Choroid plexus epithelial cell (primary cell): ENCODE measurements at regions not wholly inside any gene's neighbourhood (a gene's known extent, or its start where the extent isn't known, plus 50 kb on each side); places are given as distances from the start of the nearest gene placed in this dataset.

ENCODE experiments used
- DNase-seq: peaks from one replicate; pipeline ENCODE4 v3.0.0-alpha.2; 2010; ENCODE audit warnings: low read depth
- H3K4me3 ChIP-seq: 2 replicates; pipeline ENCODE4 v1.5.1; 2011; ENCODE audit warnings: low read depth, mild to moderate bottlenecking, control low read depth, low read length, moderate library complexity
- CTCF ChIP-seq: conservative IDR thresholded peaks from 2 replicates; pipeline ENCODE4 v1.5.1; 2011; ENCODE audit warnings: low read depth, mild to moderate bottlenecking, control low read depth, inconsistent platforms, low read length, moderate library complexity

- no peak for DNase-seq
- no peak overlapping the region for H3K4me3 ChIP-seq
- TF ChIP-seq CTCF = no peak
These were observed 54.2 kb upstream of the ACSL3 start for GRCh38 chr2:222806526-222807137.

- DNase-seq = no peak
- no peak overlapping the region for H3K4me3 ChIP-seq
- TF ChIP-seq CTCF = no peak
These were observed 53.4 kb upstream of the ACSL3 start for GRCh38 chr2:222807431-222807830.

- H3K4me3 ChIP-seq = no peak overlapping the region
- no peak for DNase-seq
- no peak for TF ChIP-seq CTCF
These were observed 51.3 kb upstream of the ACSL3 start for GRCh38 chr2:222809582-222809981.

GRCh38 chr2:222810044-222810443, 50.8 kb upstream of the ACSL3 start:
- no peak for TF ChIP-seq CTCF
- no peak for DNase-seq
- H3K4me3 ChIP-seq = no peak overlapping the region
